ENCODE measurements at regions not wholly inside any gene's neighbourhood (a gene's known extent, or its start where the extent isn't known, plus 50 kb on each side); places are given as distances from the start of the nearest gene placed in this dataset.

DNA sequence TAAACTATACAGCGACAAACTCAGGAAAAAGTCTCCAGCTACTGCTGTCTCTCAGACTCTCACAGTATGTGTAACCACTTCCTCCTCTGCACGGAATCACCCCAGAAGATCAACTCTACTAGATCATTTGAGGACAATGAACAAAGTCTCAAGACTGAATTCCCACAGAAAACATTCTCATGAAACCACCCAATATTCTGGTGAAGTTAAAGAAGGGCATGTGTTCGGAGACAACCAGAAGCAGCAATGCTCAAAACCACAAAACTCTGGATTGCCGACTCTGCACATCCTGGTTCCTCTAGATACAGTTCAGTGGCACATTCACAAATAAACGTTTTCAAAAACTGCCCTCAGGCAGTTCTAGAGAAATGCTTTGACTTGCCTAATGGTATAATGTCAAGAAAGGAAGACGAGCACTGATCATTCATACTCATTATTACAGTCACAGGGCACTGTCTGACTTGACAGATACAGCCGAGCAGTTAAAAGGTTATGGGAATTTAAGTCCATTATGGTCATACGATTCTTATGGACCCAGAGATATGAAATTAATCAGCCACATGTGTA is 91.9 kb upstream of the STK17B start:
- peak; percentile 37 for DNase-seq (ENCODE audit: low spot score)
- in situ Hi-C loops (cut with MboI; ENCODE audit: low sequenced_read_pairs, unreplicated experiment), result no loop called here
- TF ChIP-seq, protein P1, sequence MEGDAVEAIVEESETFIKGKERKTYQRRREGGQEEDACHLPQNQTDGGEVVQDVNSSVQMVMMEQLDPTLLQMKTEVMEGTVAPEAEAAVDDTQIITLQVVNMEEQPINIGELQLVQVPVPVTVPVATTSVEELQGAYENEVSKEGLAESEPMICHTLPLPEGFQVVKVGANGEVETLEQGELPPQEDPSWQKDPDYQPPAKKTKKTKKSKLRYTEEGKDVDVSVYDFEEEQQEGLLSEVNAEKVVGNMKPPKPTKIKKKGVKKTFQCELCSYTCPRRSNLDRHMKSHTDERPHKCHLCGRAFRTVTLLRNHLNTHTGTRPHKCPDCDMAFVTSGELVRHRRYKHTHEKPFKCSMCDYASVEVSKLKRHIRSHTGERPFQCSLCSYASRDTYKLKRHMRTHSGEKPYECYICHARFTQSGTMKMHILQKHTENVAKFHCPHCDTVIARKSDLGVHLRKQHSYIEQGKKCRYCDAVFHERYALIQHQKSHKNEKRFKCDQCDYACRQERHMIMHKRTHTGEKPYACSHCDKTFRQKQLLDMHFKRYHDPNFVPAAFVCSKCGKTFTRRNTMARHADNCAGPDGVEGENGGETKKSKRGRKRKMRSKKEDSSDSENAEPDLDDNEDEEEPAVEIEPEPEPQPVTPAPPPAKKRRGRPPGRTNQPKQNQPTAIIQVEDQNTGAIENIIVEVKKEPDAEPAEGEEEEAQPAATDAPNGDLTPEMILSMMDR (IDR thresholded peaks at IDR 0.05; ENCODE audit: borderline replicate concordance, control extremely low read depth, extremely low read depth, insufficient read depth, missing control alignments), result no peak

DNA sequence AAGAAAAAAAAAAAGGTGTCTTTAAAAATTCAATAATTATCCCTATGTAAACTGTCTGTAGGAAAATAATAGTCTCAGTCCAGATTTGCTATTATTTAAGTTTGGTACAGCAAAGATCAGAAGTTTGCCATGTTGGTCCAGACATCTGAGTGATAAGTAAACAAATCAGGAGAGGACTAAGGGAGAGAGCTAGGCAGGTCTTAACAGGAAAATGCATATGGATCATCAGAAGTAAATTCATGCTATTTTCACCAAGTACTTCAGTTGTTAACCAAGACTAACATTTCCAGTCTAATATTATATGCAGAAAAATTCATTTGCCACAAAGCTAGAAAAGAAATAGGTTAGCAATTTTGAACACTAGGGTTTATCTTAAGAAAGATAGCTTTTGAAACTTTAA is 95.0 kb upstream of the STK17B start:
- DNase-seq (ENCODE audit: low spot score), result no peak
- TF ChIP-seq, protein P1 (IDR thresholded peaks at IDR 0.05; ENCODE audit: borderline replicate concordance, control extremely low read depth, extremely low read depth, insufficient read depth, missing control alignments), result no peak
- in situ Hi-C loops (cut with MboI; ENCODE audit: low sequenced_read_pairs, unreplicated experiment), result no loop called here

DNA sequence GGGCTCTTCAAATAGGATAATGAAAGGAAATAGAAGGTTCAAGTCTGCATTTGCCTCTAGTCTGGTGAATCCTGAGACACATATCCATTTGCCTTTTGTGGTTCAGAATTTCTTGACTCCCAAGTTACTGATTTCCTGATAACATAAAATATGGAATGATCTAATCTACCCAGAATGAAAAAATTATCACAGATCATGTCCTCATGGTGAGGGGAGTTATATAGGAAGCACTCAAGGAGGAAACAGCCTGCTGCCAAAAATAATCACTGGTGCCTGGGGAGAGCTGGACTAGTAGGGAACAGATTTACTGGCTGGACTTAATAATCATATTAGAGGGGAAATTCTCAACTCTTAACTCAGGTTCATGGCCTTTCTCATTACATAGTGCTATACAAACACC is 95.5 kb upstream of the STK17B start:
- TF ChIP-seq, protein P1 (IDR thresholded peaks at IDR 0.05; ENCODE audit: borderline replicate concordance, control extremely low read depth, extremely low read depth, insufficient read depth, missing control alignments), result no peak
- in situ Hi-C loops (cut with MboI; ENCODE audit: low sequenced_read_pairs, unreplicated experiment), result no loop called here
- DNase-seq (ENCODE audit: low spot score), result no peak

DNA sequence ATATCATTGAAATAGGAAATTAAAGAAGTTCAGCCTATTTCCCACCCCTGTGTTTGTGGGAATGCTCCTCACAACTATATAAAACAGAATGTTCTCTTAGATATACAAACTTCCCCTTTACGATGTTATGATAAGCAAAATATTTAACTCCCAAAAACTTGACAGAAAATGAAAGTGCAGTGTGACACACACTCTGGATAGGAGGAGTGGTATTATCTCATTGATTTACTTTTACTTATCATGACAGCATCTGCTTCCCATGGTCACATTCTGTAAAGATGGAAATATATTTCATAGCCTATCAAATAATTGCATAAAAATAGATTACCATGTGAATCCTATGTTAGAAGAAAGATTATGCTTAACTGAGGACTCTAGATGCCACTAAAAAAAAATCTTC is 96.6 kb upstream of the STK17B start:
- in situ Hi-C loops (cut with MboI; ENCODE audit: low sequenced_read_pairs, unreplicated experiment), result no loop called here
- TF ChIP-seq, protein P1 (IDR thresholded peaks at IDR 0.05; ENCODE audit: borderline replicate concordance, control extremely low read depth, extremely low read depth, insufficient read depth, missing control alignments), result no peak
- no peak for DNase-seq (ENCODE audit: low spot score)

DNA sequence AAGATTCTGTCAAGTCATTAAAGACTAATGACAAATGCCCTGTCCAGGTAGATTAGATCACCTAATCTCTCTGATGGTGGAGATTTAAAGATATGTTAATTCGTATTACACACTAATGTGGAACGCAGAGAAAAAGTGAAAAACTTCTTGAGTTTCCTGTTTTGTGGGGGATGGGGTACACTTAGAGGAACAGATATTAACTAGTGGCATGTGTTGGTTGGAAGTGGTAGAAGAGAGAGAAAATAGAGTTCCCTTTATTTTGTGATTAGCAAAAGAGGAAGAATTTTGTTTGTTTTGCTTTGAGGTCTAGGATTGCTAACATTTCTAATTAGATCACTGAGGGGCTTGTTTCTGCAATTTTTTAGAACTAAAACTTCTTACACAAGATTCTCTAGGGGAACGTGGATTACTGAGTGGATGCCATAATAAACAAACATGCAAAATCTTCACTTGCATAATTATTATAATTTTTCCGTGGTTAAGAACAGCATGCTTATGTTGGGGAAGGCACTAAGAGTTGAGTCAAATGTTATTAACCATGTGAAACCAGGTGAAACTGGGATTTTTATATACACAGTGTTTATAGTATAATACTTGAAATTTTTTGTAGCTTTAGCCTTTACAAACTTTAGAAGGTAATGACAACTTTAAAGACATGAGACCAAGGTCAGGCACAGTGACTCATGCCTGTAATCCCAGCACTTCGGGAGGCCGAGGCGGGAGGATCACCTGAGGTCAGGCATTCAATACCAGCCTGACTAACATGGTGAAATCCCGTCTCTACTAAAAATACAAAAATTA is 97.4 kb upstream of the STK17B start:
- in situ Hi-C loops (cut with MboI; ENCODE audit: low sequenced_read_pairs, unreplicated experiment), result no loop called here
- DNase-seq (ENCODE audit: low spot score), result no peak
- TF ChIP-seq, protein P1 (IDR thresholded peaks at IDR 0.05; ENCODE audit: borderline replicate concordance, control extremely low read depth, extremely low read depth, insufficient read depth, missing control alignments), result no peak

DNA sequence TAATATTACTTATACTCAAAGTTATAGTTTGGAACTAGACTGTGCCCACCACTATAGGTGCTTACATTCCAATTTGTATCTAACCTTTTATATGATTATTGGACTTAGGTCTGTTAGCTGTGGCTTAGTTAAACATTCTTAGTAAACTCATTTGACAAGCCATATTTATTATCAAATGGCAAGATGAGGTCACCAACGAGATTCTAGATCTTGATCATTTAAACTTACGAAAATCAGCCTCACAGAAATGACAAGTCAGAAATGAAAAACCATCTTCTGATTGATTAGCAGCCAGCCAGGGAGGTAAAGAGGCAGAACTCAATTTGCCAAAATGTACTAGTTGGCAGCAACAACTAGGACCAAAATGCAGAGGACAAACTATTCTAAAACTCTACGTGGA is 100.4 kb upstream of the STK17B start:
- DNase-seq (ENCODE audit: low spot score), result no peak
- TF ChIP-seq, protein P1 (IDR thresholded peaks at IDR 0.05; ENCODE audit: borderline replicate concordance, control extremely low read depth, extremely low read depth, insufficient read depth, missing control alignments), result no peak
- in situ Hi-C loops (cut with MboI; ENCODE audit: low sequenced_read_pairs, unreplicated experiment), result loop anchor here (10.0 kb wide), 2 partner anchors 97 to 187 kb away; partner anchors contain the start of gene STK17B

All from GM13976 (cell line).